IMR-90 (cell line): ENCODE measurements at regions not wholly inside any gene's neighbourhood (a gene's known extent, or its start where the extent isn't known, plus 50 kb on each side); places are given as distances from the start of the nearest gene placed in this dataset.

ENCODE experiments used
- ATAC-seq: fragments of 200-7000 bp; cut with Tn5 transposase; 2 replicates; pipeline ENCODE4 v1.9.1; 2020; ENCODE audit warnings: low read depth, mild to moderate bottlenecking, moderate library complexity
- BruUV-seq: library from RNA; stranded (reverse); fragments of 400-500 nt; replicated peaks from 2 replicates; lab custom pipeline; 2021; lab: Mats Ljungman, UMichigan
- CTCF ChIA-PET: fragments of 300-600 bp; formaldehyde crosslinking; extraction: SDS; loops from one replicate; lab custom pipeline; 2021; ENCODE audit warnings: antibody characterized with exemption; lab: Yijun Ruan, JAX
- POLR2A ChIA-PET: fragments of 300-600 bp; sonication (Branson Sonifier 250); formaldehyde crosslinking; loops from one replicate; lab custom pipeline; 2022; ENCODE audit warnings: antibody characterized with exemption; ENCODE audit not compliant: unreplicated experiment; lab: Charles Lee
- DNase-seq: peaks from one replicate; pipeline ENCODE4 v3.0.0; 2013
- H2AFZ ChIP-seq: replicated peaks from 2 replicates; pipeline ENCODE3; 2013; ENCODE audit warnings: low read length, mild to moderate bottlenecking; ENCODE audit not compliant: poor library complexity
- H2AK5ac ChIP-seq: 2 replicates; pipeline ENCODE4 v1.6.1; 2013; ENCODE audit warnings: low read depth, low read length, inconsistent platforms
- H2AK9ac ChIP-seq: replicated peaks from 2 replicates; pipeline ENCODE3; 2013; ENCODE audit warnings: mild to moderate bottlenecking, low read depth, low read length, moderate library complexity; ENCODE audit not compliant: poor library complexity
- H2BK120ac ChIP-seq: 2 replicates; pipeline ENCODE4 v1.6.1; 2013; ENCODE audit warnings: low read depth, low read length, inconsistent platforms
- H2BK15ac ChIP-seq: 3 replicates; pipeline ENCODE4 v1.6.1; 2013; ENCODE audit warnings: low read depth, low read length, inconsistent platforms
- H2BK20ac ChIP-seq: 2 replicates; pipeline ENCODE4 v1.6.1; 2013; ENCODE audit warnings: low read depth, mild to moderate bottlenecking, inconsistent platforms, low read length, moderate library complexity
- H2BK5ac ChIP-seq: 2 replicates; pipeline ENCODE4 v1.6.1; 2013; ENCODE audit warnings: mild to moderate bottlenecking, low read depth, low read length, inconsistent platforms; ENCODE audit not compliant: poor library complexity, severe bottlenecking
- H3K14ac ChIP-seq: replicated peaks from 2 replicates; pipeline ENCODE4 v1.6.1; 2013; ENCODE audit warnings: low read depth, low read length, inconsistent platforms
- H3K18ac ChIP-seq: 2 replicates; pipeline ENCODE4 v1.6.1; 2013; ENCODE audit warnings: low read depth, low read length, control low read depth
- H3K23ac ChIP-seq: 2 replicates; pipeline ENCODE4 v1.6.1; 2013; ENCODE audit warnings: low read depth, low read length, inconsistent platforms
- H3K27ac ChIP-seq: 2 replicates; pipeline ENCODE4 v1.5.1; 2013; ENCODE audit warnings: mild to moderate bottlenecking, control low read depth, low read length; ENCODE audit not compliant: insufficient read depth
- H3K27me3 ChIP-seq: 2 replicates; pipeline ENCODE4 v1.6.1; 2013; ENCODE audit warnings: low read length; ENCODE audit not compliant: control insufficient read depth, insufficient read depth
- H3K36me3 ChIP-seq: 2 replicates; pipeline ENCODE4 v1.6.1; 2013; ENCODE audit warnings: low read length, mixed read lengths; ENCODE audit not compliant: control insufficient read depth, insufficient read depth
- H3K4ac ChIP-seq: 2 replicates; pipeline ENCODE4 v1.6.1; 2013; ENCODE audit warnings: low read depth, low read length, inconsistent platforms
- H3K4me1 ChIP-seq: 2 replicates; pipeline ENCODE4 v1.6.1; 2013; ENCODE audit warnings: low read length, mixed read lengths; ENCODE audit not compliant: control insufficient read depth, insufficient read depth
- H3K4me2 ChIP-seq: 2 replicates; pipeline ENCODE4 v1.6.1; 2013; ENCODE audit warnings: low read depth, mild to moderate bottlenecking, control low read depth, low read length, moderate library complexity
- H3K4me3 ChIP-seq: 2 replicates; pipeline ENCODE4 v1.5.1; 2013; ENCODE audit warnings: low read depth, mild to moderate bottlenecking, control low read depth, low read length, moderate library complexity; ENCODE audit not compliant: insufficient read depth
- H3K56ac ChIP-seq: 2 replicates; pipeline ENCODE4 v1.6.1; 2013; ENCODE audit warnings: low read length, inconsistent platforms; ENCODE audit not compliant: insufficient read depth; ENCODE audit errors: extremely low read depth
- H3K79me1 ChIP-seq, 2 experiments: 2 replicates each; pipeline ENCODE4 v1.6.1; 2013; ENCODE audit warnings: low read length in 2 of 2, inconsistent platforms in 1 of 2, low read depth in 1 of 2
- H3K9ac ChIP-seq: 2 replicates; pipeline ENCODE4 v1.6.1; 2013; ENCODE audit warnings: low read depth, low read length, control low read depth
- H3K9me1 ChIP-seq: 2 replicates; pipeline ENCODE4 v1.6.1; 2013; ENCODE audit warnings: low read length, inconsistent platforms; ENCODE audit not compliant: insufficient read depth
- H3K9me3 ChIP-seq: 2 replicates; pipeline ENCODE4 v1.6.1; 2013; ENCODE audit warnings: low read length; ENCODE audit not compliant: control insufficient read depth, insufficient read depth
- H4K20me1 ChIP-seq: 2 replicates; pipeline ENCODE4 v1.6.1; 2013; ENCODE audit warnings: low read length, inconsistent platforms; ENCODE audit not compliant: insufficient read depth
- H4K5ac ChIP-seq: 2 replicates; pipeline ENCODE4 v1.6.1; 2013; ENCODE audit warnings: mild to moderate bottlenecking, low read depth, low read length, control low read depth
- H4K8ac ChIP-seq, 2 experiments: 2 replicates each; pipeline ENCODE4 v1.6.1; 2013; ENCODE audit warnings: low read depth in 2 of 2, low read length in 2 of 2, control low read depth in 1 of 2, inconsistent platforms in 1 of 2
- H4K91ac ChIP-seq: 2 replicates; pipeline ENCODE4 v1.6.1; 2013; ENCODE audit warnings: low read depth, low read length, inconsistent platforms; ENCODE audit not compliant: insufficient read depth
- BHLHE40 ChIP-seq: fragments of 150-350 bp; IDR thresholded peaks from 2 replicates; pipeline ENCODE4 v1.6.1; 2016; ENCODE audit warnings: mild to moderate bottlenecking, low read depth, low read length
- CEBPB ChIP-seq: IDR thresholded peaks from 2 replicates; pipeline ENCODE4 v1.6.1; 2012; ENCODE audit warnings: low read depth, low read length, improper control_type of control experiment
- CHD1 ChIP-seq: IDR thresholded peaks from 2 replicates; pipeline ENCODE4 v1.6.1; 2012; ENCODE audit warnings: low read depth, low read length, improper control_type of control experiment
- FOS ChIP-seq: fragments of 150-350 bp; IDR thresholded peaks from 2 replicates; pipeline ENCODE4 v1.6.1; 2016; ENCODE audit warnings: low read depth, low read length
- MAFK ChIP-seq: IDR thresholded peaks from 2 replicates; pipeline ENCODE4 v1.6.1; 2012; ENCODE audit warnings: low read depth, low read length, improper control_type of control experiment
- MAZ ChIP-seq: IDR thresholded peaks from 2 replicates; pipeline ENCODE4 v1.6.1; 2012; ENCODE audit warnings: low read depth, mild to moderate bottlenecking, low read length, improper control_type of control experiment, moderate library complexity, borderline replicate concordance
- MXI1 ChIP-seq: IDR thresholded peaks from 2 replicates; pipeline ENCODE4 v1.6.1; 2012; ENCODE audit warnings: low read depth, mild to moderate bottlenecking, low read length, moderate library complexity, borderline replicate concordance
- NFE2L2 ChIP-seq: fragments of 150-350 bp; IDR thresholded peaks from 2 replicates; pipeline ENCODE4 v1.6.1; 2016; ENCODE audit warnings: low read depth, mild to moderate bottlenecking, low read length
- POLR2A ChIP-seq: IDR thresholded peaks from 2 replicates; pipeline ENCODE4 v1.6.1; 2012; ENCODE audit warnings: mild to moderate bottlenecking, low read depth, low read length
- RAD21 ChIP-seq: IDR thresholded peaks from 2 replicates; pipeline ENCODE4 v1.6.1; 2012; ENCODE audit warnings: low read length, improper control_type of control experiment
- RCOR1 ChIP-seq: IDR thresholded peaks from 2 replicates; pipeline ENCODE4 v1.6.1; 2012; ENCODE audit warnings: mild to moderate bottlenecking, low read length, improper control_type of control experiment; ENCODE audit not compliant: insufficient replicate concordance
- RFX5 ChIP-seq: IDR thresholded peaks from 2 replicates; pipeline ENCODE4 v1.8.0; 2012; ENCODE audit warnings: low read depth, mild to moderate bottlenecking, low read length, moderate library complexity
- SMC3 ChIP-seq: fragments of 150-350 bp; IDR thresholded peaks from 2 replicates; pipeline ENCODE4 v1.6.1; 2016; ENCODE audit warnings: low read depth, mild to moderate bottlenecking, antibody characterized with exemption, low read length, moderate library complexity
- WGBS, 2 experiments: methylation state at CpG; one replicate each; pipeline versions ENCODE4 v1.1.5 to v1.1.7; 2013; ENCODE audit warnings: missing lambda C conversion rate in 2 of 2; ENCODE audit not compliant: insufficient read length in 1 of 2; ENCODE audit errors: extremely low coverage in 2 of 2; 5-methylcytosine and 5-hydroxymethylcytosine counted together
- dilution Hi-C: fragments of 300-500 bp; cut with HindIII; formaldehyde crosslinking; loops from one replicate; pipeline ENCODE4 v1.14.3; 2018; ENCODE audit warnings: low sequenced_read_pairs; ENCODE audit not compliant: unreplicated experiment
- in situ Hi-C: fragments of 300-500 bp; cut with MboI; formaldehyde crosslinking; loops from 3 replicates; pipeline ENCODE4 v1.14.3; 2019; ENCODE audit warnings: low sequenced_read_pairs, inconsistent platforms, mixed read lengths
- intact Hi-C: fragments of 100-400 bp; cut with micrococcal nuclease; formaldehyde crosslinking; loops from 2 replicates; pipeline ENCODE4 v1.10.0; 2022
- TF ChIP-seq, protein P1 (sequence below): fragments of 150-350 bp; IDR thresholded peaks from 2 replicates; pipeline ENCODE4 v1.6.1; 2016; ENCODE audit warnings: low read depth, mild to moderate bottlenecking, low read length, moderate library complexity, borderline replicate concordance
- TF ChIP-seq, protein P2 (sequence below): fragments of 150-350 bp; IDR thresholded peaks from 2 replicates; pipeline ENCODE4 v1.6.1; 2017; ENCODE audit warnings: mild to moderate bottlenecking, antibody characterized with exemption, low read length, low read depth
- TF ChIP-seq, protein P3 (sequence below): conservative IDR thresholded peaks from 2 replicates; pipeline ENCODE4 v1.5.1; 2012; ENCODE audit warnings: mild to moderate bottlenecking, low read depth, low read length, improper control_type of control experiment

DNA sequence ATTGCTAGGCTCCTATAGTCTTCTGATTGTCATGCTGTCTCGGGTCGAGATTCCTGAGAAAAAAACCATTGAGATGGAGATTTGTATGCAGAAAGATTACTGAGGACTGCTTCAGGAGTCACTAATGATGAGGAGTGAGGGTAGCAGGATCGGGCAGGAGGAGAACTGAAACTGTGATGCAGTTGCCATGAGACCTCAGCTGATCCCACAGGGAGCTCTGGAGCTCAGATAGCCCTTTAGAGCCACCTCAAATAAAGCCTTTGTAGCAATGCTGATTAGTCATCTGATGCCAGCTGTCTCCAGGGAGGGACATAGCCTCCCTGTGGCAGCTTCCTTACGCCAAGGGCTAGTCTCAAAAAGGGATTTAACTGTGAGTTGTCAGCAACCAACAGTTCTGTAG, 256.9 kb downstream of the DMAC1 start:
- in situ Hi-C loops = no loop called here
- CTCF ChIA-PET = no interaction called here
- BruUV-seq = no TSS peak

More for the DNA sequence above, 256.9 kb downstream of the DMAC1 start:
- intact Hi-C loops = no loop called here
- Histone ChIP-seq H2AK9ac (no peak overlapping the region), H2BK5ac (no peak overlapping the region), H3K14ac (no peak overlapping the region), H3K18ac (no peak overlapping the region), H3K9ac (no peak overlapping the region), H3K36me3 (no peaks in the 10 kb centered on the region), H2BK120ac (no peak overlapping the region), H3K4ac (no peak overlapping the region), H4K91ac (no peak overlapping the region), H4K20me1 (no peaks in the 10 kb centered on the region), H3K23ac (no peak overlapping the region), H2AFZ (no peak overlapping the region), H3K4me2 (no peak overlapping the region), H3K79me1 (no peaks in the 10 kb centered on the region), H3K27me3 (no peaks in the 10 kb centered on the region; the same call in 1 of the 2 replicates), H3K9me1 (no peaks in the 10 kb centered on the region), H2BK15ac (no peak overlapping the region), H4K5ac (no peak overlapping the region), H3K9me3 (no peaks in the 10 kb centered on the region), H2AK5ac (no peak overlapping the region), H3K4me3 (no peak overlapping the region), H3K4me1 (no peaks in the 10 kb centered on the region), H2BK20ac (no peak overlapping the region), H3K56ac (no peak overlapping the region), H3K27ac (no peak overlapping the region), H4K8ac (no peak overlapping the region)
- WGBS, 2 experiments = no CpG with 5 or more reads among the region's 4 CpGs
- TF ChIP-seq, protein P1, sequence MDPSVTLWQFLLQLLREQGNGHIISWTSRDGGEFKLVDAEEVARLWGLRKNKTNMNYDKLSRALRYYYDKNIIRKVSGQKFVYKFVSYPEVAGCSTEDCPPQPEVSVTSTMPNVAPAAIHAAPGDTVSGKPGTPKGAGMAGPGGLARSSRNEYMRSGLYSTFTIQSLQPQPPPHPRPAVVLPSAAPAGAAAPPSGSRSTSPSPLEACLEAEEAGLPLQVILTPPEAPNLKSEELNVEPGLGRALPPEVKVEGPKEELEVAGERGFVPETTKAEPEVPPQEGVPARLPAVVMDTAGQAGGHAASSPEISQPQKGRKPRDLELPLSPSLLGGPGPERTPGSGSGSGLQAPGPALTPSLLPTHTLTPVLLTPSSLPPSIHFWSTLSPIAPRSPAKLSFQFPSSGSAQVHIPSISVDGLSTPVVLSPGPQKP = no peak
- TF ChIP-seq MAZ = no peak
- TF ChIP-seq NFE2L2 = no peak
- TF ChIP-seq RCOR1 = no peak
- no peak for TF ChIP-seq BHLHE40
- TF ChIP-seq RAD21 = no peak
- no peak for TF ChIP-seq MAFK
- TF ChIP-seq CHD1 = no peak
- no peak for TF ChIP-seq POLR2A
- TF ChIP-seq SMC3 = no peak
- no peak for TF ChIP-seq MXI1
- TF ChIP-seq, protein P2, sequence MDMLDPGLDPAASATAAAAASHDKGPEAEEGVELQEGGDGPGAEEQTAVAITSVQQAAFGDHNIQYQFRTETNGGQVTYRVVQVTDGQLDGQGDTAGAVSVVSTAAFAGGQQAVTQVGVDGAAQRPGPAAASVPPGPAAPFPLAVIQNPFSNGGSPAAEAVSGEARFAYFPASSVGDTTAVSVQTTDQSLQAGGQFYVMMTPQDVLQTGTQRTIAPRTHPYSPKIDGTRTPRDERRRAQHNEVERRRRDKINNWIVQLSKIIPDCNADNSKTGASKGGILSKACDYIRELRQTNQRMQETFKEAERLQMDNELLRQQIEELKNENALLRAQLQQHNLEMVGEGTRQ = no peak
- TF ChIP-seq CEBPB = no peak
- TF ChIP-seq, protein P3, sequence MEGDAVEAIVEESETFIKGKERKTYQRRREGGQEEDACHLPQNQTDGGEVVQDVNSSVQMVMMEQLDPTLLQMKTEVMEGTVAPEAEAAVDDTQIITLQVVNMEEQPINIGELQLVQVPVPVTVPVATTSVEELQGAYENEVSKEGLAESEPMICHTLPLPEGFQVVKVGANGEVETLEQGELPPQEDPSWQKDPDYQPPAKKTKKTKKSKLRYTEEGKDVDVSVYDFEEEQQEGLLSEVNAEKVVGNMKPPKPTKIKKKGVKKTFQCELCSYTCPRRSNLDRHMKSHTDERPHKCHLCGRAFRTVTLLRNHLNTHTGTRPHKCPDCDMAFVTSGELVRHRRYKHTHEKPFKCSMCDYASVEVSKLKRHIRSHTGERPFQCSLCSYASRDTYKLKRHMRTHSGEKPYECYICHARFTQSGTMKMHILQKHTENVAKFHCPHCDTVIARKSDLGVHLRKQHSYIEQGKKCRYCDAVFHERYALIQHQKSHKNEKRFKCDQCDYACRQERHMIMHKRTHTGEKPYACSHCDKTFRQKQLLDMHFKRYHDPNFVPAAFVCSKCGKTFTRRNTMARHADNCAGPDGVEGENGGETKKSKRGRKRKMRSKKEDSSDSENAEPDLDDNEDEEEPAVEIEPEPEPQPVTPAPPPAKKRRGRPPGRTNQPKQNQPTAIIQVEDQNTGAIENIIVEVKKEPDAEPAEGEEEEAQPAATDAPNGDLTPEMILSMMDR = no peak
- TF ChIP-seq FOS = no peak
- TF ChIP-seq RFX5 = no peak
- no peak for ATAC-seq
- POLR2A ChIA-PET = no interaction called here
- no peak for DNase-seq
- dilution Hi-C loops = no loop called here
